ENCODE measurements at regions not wholly inside any gene's neighbourhood (a gene's known extent, or its start where the extent isn't known, plus 50 kb on each side); places are given as distances from the start of the nearest gene placed in this dataset.

- TF ChIP-seq CTCF (IDR thresholded peaks at IDR 0.05) (no peak), POLR2A (IDR thresholded peaks at IDR 0.05) (no peak)
- Histone ChIP-seq H3K4me3 (no peak overlapping the region), H3K27me3 (no peaks in the 10 kb centered on the region), H3K4me1 (no peaks in the 10 kb centered on the region), H3K36me3 (replicated peaks in 1 of 2; ENCODE audit: insufficient read depth in 1 of 2, low read depth in 2 of 2) (no peaks in the 10 kb centered on the region), H3K27ac (no peak overlapping the region), H3K9me3 (no peaks in the 10 kb centered on the region)
- DNase-seq: no peak
- intact Hi-C loops (cut with DNase I): no loop called here
- ATAC-seq: no peak
- 53 to 57% methylated on average over 2 of the region's 2 CpGs for WGBS, 2 donors
Observed at GRCh38 chr7:15086862-15087261, 184.3 kb upstream of the DGKB start.

DNA sequence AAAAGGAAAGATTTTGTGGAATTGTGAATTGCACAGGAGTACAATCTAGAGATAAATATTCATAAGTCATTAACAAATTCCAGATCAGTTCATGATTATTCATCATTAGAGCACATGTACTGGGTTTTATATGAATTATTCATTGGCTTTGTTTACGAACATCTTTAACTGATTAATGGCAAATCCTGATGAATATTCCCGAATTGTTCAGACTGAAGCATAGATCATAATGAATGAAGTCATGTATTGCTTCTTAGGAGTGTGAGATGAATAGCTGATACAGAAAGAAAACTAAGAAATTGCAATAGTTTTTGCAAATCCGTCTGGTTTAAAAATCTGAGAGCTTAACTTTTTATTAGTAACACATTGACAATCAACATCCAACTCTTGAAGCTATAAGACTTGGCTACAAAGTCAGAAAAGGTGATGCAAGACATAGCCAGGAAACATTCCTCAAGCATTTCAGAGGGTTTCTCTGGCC is 183.6 kb upstream of the DGKB start:
- Histone ChIP-seq H3K4me3 (no peak overlapping the region), H3K9me3 (no peaks in the 10 kb centered on the region), H3K4me1 (no peaks in the 10 kb centered on the region), H3K27ac (no peak overlapping the region), H3K36me3 (replicated peaks in 1 of 2; ENCODE audit: insufficient read depth in 1 of 2, low read depth in 2 of 2) (no peaks in the 10 kb centered on the region), H3K27me3 (no peaks in the 10 kb centered on the region)
- intact Hi-C loops (cut with DNase I): no loop called here
- ATAC-seq: no peak
- 40 to 50% methylated on average over 3 of the region's 3 CpGs for WGBS, 2 donors
- TF ChIP-seq POLR2A (IDR thresholded peaks at IDR 0.05): no peak
- TF ChIP-seq CTCF (IDR thresholded peaks at IDR 0.05): no peak
- DNase-seq: no peak

- no peaks in the 10 kb centered on the region for H3K36me3 ChIP-seq (replicated peaks in 1 of 2; ENCODE audit: insufficient read depth in 1 of 2, low read depth in 2 of 2)
- no peak for ATAC-seq
- no peak overlapping the region for H3K27ac ChIP-seq
- H3K27me3 ChIP-seq: no peaks in the 10 kb centered on the region
- intact Hi-C loops (cut with DNase I): no loop called here
- H3K9me3 ChIP-seq: no peaks in the 10 kb centered on the region
- H3K4me3 ChIP-seq: no peak overlapping the region
- no peaks in the 10 kb centered on the region for H3K4me1 ChIP-seq
- no peak for TF ChIP-seq POLR2A (IDR thresholded peaks at IDR 0.05)
- TF ChIP-seq CTCF (IDR thresholded peaks at IDR 0.05): no peak
- no peak for DNase-seq
Observed at GRCh38 chr7:15085366-15085765, 182.8 kb upstream of the DGKB start.

GRCh38 chr7:15084368-15084767 is 181.8 kb upstream of the DGKB start:
- Histone ChIP-seq H3K27me3 (no peaks in the 10 kb centered on the region), H3K36me3 (replicated peaks in 1 of 2; ENCODE audit: insufficient read depth in 1 of 2, low read depth in 2 of 2) (no peaks in the 10 kb centered on the region), H3K9me3 (no peaks in the 10 kb centered on the region), H3K4me1 (no peaks in the 10 kb centered on the region), H3K4me3 (no peak overlapping the region), H3K27ac (no peak overlapping the region)
- ATAC-seq (no peak), DNase-seq (no peak)
- intact Hi-C loops (cut with DNase I): no loop called here
- TF ChIP-seq CTCF (IDR thresholded peaks at IDR 0.05): no peak
- no peak for TF ChIP-seq POLR2A (IDR thresholded peaks at IDR 0.05)
- 53 to 62% methylated on average over 5 of the region's 5 CpGs for WGBS, 2 donors

DNA sequence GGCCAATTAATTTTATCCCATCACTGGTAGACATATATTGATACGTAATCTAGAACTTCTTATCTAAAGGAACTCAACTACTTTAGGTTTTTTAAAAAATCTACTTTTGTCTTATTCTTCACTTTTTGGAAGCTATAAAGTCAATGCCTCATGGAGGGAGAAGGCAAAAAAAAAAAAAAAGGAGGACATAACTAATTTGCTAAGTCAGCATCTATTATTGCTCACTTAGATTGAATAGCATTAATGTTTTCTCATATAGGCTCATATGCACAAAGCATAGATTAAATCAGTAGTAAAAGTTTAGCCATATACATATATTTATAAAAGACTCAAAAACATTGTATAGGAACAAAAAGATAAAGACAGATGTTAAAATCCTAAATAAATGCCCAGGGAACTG is 179.3 kb upstream of the DGKB start:
- no peak for ATAC-seq
- DNase-seq: no peak
- Histone ChIP-seq H3K9me3 (no peaks in the 10 kb centered on the region), H3K4me3 (no peak overlapping the region), H3K27me3 (no peaks in the 10 kb centered on the region), H3K4me1 (no peaks in the 10 kb centered on the region), H3K27ac (no peak overlapping the region), H3K36me3 (replicated peaks in 1 of 2; ENCODE audit: insufficient read depth in 1 of 2, low read depth in 2 of 2) (no peaks in the 10 kb centered on the region)
- WGBS, 2 donors: 82 to 89% methylated on average over 1 of the region's 1 CpG
- TF ChIP-seq CTCF (IDR thresholded peaks at IDR 0.05): no peak
- TF ChIP-seq POLR2A (IDR thresholded peaks at IDR 0.05): no peak
- intact Hi-C loops (cut with DNase I): no loop called here
